ENCODE measurements at regions not wholly inside any gene's neighbourhood (a gene's known extent, or its start where the extent isn't known, plus 50 kb on each side); places are given as distances from the start of the nearest gene placed in this dataset.
"Not testable (repeated sequence)": the region's sequence is repeated elsewhere in the genome, so short reads cannot be mapped to it uniquely, and the experiment has no call there.

DNA sequence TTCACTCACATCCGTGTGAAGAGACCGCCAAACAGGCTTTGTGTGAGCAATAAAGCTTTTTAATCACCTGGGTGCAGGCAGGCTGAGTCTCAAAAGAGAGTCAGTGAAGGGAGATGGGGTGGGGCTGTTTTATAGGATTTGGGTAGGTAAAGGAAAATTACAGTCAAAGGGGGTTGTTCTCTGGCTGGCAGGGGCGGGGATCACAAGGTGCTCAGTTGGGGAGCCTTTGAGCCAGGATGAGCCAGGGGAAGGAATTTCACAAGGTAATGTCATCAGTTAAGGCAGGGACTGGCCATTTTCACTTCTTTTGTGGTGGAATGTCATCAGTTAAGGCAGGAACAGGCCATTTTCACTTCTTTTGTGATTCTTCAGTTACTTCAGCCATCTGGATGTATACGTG lies 210.3 kb upstream of the ELL2 start:
- DNase-seq (ENCODE audit: low read depth in 2 of 2): not testable (repeated sequence)

GRCh38 chr5:96170481-96171125 lies 209.0 kb upstream of the ELL2 start:
- DNase-seq (ENCODE audit: low read depth in 2 of 2): not testable (repeated sequence)

- not testable (repeated sequence) for DNase-seq (ENCODE audit: low read depth in 2 of 2)
Measured at GRCh38 chr5:96168833-96169232, 207.2 kb upstream of the ELL2 start.

DNA sequence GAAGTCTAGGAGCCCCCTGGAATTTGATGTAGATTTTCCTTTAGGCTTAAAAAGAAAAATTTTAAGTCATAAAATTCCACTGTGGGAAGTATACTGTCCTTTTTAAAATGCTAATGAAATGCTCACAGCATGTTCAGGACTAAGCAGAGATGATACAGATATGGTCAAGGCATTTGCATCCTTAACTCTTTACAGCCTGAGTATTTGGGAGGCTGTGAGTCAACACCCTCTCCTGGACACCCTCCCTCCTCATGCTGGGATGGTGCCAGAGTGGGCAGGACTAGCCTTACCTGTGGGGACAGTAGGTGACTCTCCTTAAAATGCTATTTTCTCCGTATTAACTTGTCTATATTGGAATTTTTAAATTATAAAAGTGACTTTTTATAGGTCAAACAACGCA lies 197.4 kb upstream of the ELL2 start:
- no peak for DNase-seq (ENCODE audit: low read depth in 2 of 2)

DNA sequence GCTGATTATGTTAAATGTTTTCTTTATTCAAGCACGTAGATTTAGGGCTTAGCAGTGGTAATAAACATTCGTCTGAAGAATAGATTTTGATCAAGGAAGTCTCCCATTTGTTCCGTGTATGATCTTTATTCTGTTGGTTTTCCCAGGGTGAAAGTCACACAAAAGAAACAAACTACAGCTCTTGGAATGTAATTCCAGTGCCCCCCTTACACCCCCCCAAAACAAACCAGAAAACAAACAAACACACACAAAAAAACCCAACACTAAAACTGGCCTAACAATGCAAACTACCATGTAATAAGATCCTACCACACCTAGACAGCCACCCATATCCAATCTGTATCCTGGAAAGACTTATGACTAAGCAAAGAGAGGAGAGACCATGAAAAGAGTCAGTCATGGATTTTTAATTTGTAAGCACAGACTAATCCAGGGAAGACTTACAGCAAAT lies 196.2 kb upstream of the ELL2 start:
- no peak for DNase-seq (ENCODE audit: low read depth in 2 of 2)

DNA sequence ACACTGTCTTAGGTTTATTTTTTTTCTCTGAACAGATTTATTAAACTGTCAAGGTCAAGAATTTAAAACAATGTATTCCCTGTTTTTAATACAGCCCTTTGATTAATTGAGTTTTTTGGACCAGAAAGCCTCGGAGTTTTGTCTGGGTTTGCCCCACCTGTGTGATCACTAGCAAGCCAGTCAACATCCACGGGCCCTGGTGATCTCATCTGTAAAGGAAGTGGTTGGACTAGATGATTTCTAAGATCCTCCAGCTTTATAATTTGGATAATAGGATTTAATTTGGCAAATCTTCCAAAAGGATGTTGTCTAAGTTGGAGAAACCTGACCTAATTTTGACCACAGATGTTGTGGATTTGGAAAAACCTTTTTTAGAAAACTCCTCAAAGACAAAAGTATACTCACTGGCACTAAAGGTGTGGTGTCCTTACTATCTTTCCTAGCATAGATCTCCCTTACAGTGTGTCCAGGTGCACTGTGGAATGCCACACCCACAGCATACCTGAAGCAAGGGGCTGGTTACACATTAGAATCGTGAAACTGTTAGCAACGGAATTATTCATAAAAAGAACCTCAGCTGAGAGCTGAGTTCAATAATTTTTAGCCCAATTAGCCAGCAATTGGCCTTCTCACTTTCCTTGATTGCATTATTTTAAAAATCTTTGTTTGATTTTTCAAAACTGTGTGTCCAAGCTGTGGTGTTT lies 195.6 kb upstream of the ELL2 start:
- DNase-seq (ENCODE audit: low read depth in 2 of 2): no peak

- DNase-seq (ENCODE audit: low read depth in 2 of 2): no peak
Measured at GRCh38 chr5:96155147-96155546, 193.5 kb upstream of the ELL2 start.

GRCh38 chr5:96151891-96152290 lies 190.2 kb upstream of the ELL2 start:
- no peak for DNase-seq (ENCODE audit: low read depth in 2 of 2)

- DNase-seq (ENCODE audit: low read depth in 2 of 2): no peak
Measured at GRCh38 chr5:96150007-96150406, 188.4 kb upstream of the ELL2 start.

DNA sequence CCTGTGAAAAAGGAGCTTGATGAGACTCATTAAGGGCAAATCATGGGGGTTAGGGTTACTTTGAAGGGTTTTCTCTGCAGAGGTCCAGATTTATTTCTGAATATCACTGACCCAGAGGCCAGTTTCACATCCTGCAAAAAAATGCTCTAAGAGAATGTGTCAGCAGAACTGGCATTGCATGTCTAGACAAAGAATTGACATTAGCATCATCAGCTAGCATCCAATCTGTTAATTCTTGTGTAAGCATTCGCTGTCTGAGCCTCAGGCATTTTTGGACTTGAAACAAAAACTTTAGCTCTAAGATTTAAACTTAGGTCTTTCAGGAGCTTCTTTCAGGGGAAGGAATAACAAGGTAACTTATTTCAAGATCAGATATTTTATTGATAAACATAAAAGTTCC lies 187.9 kb upstream of the ELL2 start:
- DNase-seq (ENCODE audit: low read depth in 2 of 2): no peak

DNA sequence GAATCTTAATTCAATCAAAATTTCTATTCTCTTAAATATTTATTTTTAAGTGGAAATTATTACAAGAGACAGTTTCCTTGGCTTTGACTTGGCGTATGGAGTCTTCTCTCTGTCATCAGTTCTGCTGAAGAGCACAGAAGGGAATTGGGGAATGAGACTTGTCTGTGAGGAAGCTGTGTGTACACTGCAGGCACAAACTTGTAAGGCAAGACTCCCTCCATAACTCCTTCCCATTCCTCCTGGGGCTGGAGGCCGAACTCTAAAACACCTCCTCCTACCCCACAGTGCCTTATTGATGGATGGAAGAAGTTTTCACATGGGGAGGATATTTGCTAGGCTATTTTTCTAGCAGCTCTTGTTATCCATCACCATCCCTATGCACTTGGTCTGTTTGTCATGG lies 187.4 kb upstream of the ELL2 start:
- DNase-seq (ENCODE audit: low read depth in 2 of 2): no peak

DNA sequence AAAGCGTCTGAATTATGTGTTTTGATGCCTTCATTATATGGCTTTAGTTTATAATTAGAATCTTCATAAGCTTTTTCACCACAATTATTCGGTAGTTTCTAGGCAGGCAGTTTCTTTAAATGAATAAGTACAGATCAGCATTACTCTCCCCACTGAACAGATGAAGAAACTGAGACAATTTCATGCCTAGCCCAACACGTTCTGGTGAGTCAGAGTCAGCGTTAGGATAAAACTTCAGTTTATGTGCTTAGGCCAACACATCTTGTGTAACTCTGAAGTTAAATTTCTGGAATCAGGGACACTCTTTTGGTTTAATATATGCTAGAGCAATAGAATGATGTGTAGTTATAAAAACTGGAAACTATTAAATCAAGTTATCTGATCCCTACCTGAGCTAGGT lies 186.7 kb upstream of the ELL2 start:
- DNase-seq (ENCODE audit: low read depth in 2 of 2): no peak

- no peak for DNase-seq (ENCODE audit: low read depth in 2 of 2)
Measured at GRCh38 chr5:96147866-96148265, 186.2 kb upstream of the ELL2 start.

DNA sequence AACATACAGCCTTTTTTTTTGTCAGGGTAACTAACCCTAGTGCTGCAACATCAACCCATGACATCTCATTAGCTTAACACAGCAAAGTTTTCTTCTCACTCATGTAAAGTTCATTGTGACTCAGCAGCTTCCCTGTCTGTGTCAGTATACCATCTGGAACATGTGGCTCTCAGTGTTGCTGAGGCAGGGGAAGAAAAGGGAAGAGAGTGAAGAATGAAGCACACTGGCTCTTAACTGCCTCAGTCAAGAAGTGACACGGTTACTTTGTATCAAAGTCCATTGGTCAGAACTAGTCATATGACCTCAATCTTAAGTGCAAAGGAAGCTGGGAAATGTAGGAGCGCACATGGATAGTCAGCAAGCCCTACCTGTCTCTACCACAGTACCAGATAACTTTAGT lies 185.0 kb upstream of the ELL2 start:
- DNase-seq (ENCODE audit: low read depth in 2 of 2): no peak

DNA sequence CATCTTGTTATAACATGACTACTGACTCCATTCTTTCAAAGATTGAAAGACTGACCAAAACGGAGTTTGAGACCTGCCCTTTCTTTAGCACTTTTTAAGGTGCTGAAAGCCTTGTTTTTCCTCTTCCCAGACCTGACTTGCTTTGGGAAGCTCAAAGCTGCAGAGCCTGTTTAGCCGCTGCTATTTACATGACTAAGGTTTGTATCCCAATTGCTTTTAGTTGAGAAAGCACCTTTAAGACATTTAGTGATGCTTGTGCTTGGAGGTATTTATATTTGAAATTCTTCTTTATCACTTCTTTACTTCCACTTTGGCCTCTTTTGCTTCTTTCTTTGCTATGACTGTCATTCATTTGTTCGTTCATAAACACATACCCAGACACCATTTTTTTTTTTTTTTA lies 182.6 kb upstream of the ELL2 start:
- DNase-seq (ENCODE audit: low read depth in 2 of 2): no peak

DNA sequence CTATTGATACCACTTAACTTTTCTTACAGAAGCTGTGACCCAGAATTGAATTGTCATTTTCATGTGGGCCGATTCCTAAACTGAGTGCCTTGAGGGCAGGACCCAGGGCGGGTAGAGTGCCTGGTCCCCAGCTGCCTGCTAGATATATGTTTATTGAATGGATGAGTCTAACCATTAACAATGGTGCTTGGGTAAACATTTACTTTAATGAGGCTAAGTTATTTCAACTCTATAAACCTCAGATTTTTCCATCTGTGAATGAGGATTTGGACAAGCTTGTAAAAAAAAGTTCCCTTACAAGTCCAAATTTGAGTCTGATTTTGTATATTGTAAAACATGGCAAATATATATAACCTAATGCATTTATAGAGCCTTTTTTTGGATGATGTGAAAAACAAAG lies 181.8 kb upstream of the ELL2 start:
- no peak for DNase-seq (ENCODE audit: low read depth in 2 of 2)

DNA sequence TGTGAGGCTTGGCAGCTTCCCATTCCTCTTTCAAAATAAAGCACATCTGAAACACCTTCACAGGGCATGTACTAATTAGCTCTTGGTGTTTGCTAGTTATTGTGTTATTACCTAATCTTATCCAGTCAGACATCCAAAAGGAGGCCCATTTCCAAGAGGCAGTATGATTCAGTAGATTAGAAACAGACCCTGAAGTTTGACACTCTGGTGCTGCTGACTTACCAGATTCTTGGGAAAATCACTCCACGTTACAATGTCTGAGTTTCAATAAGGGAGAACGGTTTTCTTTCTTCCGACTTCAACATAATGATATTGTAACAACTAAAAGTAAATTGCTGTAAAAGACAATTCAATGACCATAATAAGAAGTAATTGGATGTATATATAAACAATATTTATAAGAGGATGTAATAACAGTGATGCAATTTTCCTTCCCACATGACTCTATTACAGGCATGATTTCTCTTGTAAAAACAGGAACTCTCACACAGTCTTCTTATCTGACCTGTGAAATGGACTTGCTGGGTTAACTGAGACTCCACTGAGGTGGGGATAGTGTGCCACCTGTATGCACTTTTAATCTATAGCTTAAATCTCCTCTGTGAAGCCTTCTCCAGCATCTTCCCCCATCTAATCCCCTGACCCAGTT lies 181.3 kb upstream of the ELL2 start:
- DNase-seq (ENCODE audit: low read depth in 2 of 2): no peak

GRCh38 chr5:96142184-96142781 lies 180.6 kb upstream of the ELL2 start:
- no peak for DNase-seq (ENCODE audit: low read depth in 2 of 2)

- no peak for DNase-seq (ENCODE audit: low read depth in 2 of 2)
Measured at GRCh38 chr5:96141749-96142148, 180.1 kb upstream of the ELL2 start.

DNA sequence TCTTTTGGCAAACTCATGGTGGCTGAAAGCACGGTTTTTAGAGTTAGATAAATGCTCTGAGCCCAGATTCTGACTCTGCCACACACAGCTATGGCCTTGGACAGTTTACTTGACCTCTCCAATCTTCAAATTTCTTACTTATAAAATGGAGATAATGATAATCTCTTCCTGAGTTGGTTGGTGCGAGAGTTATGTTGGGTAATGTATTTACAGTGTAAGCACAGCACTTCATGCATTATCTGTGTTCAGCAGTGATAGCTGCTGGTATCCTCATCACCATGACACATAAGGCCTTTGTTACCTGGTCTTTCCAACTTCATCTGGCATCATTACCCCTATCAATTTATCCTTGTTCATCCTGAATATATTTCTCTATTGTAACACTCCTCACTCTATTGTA lies 178.8 kb upstream of the ELL2 start:
- DNase-seq (ENCODE audit: low read depth in 2 of 2): no peak

DNA sequence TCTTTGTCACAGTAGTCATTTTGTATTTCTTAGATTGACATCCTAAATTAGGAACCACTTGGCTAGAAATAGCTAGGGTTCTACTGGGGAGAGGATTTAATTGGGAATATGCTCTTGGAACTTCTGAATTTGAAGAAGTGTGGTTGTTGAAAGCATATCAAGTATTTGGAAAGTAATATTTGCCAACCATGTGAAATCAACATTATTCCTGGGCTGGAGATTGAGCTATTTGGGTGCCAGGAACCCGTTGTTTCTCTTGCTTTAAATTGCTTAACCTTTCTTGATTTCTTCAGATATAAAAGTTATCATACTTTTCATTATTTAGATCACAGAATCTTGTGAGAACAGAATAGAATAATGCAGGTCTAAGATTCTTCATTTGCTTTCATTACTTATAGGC lies 178.4 kb upstream of the ELL2 start:
- DNase-seq (ENCODE audit: low read depth in 2 of 2): no peak

DNA sequence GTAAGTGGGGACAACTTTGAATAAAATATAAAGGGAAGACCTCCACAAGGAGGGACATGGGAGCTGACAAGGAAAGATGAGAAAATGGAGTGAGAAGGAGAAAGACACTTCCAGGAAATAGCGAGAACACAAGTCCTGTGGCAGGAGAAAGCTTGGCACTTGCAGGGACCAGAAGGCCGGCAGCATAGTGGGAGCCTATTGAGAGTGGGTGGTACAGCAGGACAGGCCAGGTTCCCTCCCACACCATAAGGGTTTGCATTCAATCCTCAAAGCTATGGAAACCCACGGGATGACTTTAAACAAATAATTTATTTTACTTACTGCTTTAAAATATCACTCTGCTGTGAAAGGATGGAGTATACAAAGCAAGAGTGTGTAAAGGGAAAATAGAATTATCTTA lies 173.2 kb upstream of the ELL2 start:
- no peak for DNase-seq (ENCODE audit: low read depth in 2 of 2)

Data from stimulated activated CD4-positive, alpha-beta T cell treated with anti-CD3 and anti-CD28 coated beads, Interleukin-1b, Interleukin-23, amount 100 ng/mL, for 4 hours (primary cell).